GM12878 (cell line): ENCODE measurements at regions not wholly inside any gene's neighbourhood (a gene's known extent, or its start where the extent isn't known, plus 50 kb on each side); places are given as distances from the start of the nearest gene placed in this dataset.

Experiments used
- ATAC-seq: fragments of 200-7000 bp; cut with Tn5 transposase; 3 replicates; pipeline ENCODE4 v1.9.1; 2020; ENCODE audit warnings: mild to moderate bottlenecking, moderate library complexity
- BruUV-seq: library from RNA; stranded (reverse); fragments of 400-500 nt; replicated peaks from 2 replicates; lab custom pipeline; 2021; lab: Mats Ljungman, UMichigan
- CTCF ChIA-PET: fragments of 300-600 bp; sonication (Branson Sonifier 250); formaldehyde crosslinking; extraction: SDS; loops from one replicate; lab custom pipeline; 2021; ENCODE audit warnings: inconsistent platforms; lab: Yijun Ruan, JAX
- POLR2A ChIA-PET: fragments of 350-600 bp; formaldehyde crosslinking; extraction: SDS; loops from one replicate; lab custom pipeline; 2021; ENCODE audit warnings: inconsistent platforms; lab: Charles Lee
- RAD21 ChIA-PET: fragments of 300-600 bp; sonication (Branson Sonifier 250); formaldehyde crosslinking; loops from one replicate; lab custom pipeline; 2023; ENCODE audit warnings: antibody characterized with exemption; ENCODE audit not compliant: unreplicated experiment; lab: Charles Lee
- SMC1A ChIA-PET: fragments of 300-600 bp; sonication (Branson Sonifier 250); formaldehyde crosslinking; loops from one replicate; lab custom pipeline; 2023; ENCODE audit not compliant: unreplicated experiment, uncharacterized antibody; lab: Charles Lee
- DNase-seq: peaks from one replicate; pipeline ENCODE4 v3.0.0-alpha.2; 2011; ENCODE audit warnings: low read depth, low spot score
- FAIRE-seq: peaks from 3 replicates; lab custom pipeline; 2011; peaks lifted over from hg19 to GRCh38; lab: Jason Lieb, UNC
- H2AFZ ChIP-seq: 2 replicates; pipeline ENCODE4 v1.6.0; 2011; ENCODE audit warnings: low read depth, low read length, control low read depth; ENCODE audit not compliant: control insufficient read depth
- H3K27ac ChIP-seq: 2 replicates; pipeline ENCODE4 v1.5.1; 2011; ENCODE audit warnings: control low read depth; ENCODE audit not compliant: control insufficient read depth, insufficient read depth
- H3K27me3 ChIP-seq, 2 experiments: replicated peaks in 1 of 2; 2 replicates each; pipeline versions ENCODE4 v1.6.0 to v1.6.1; 2011; ENCODE audit warnings: low read length in 1 of 2; ENCODE audit not compliant: control insufficient read depth in 2 of 2, insufficient read depth in 2 of 2
- H3K36me3 ChIP-seq, 2 experiments: 2 replicates each; pipeline ENCODE4 v1.5.1; 2011; ENCODE audit warnings: low read length in 1 of 2; ENCODE audit not compliant: control insufficient read depth in 2 of 2, insufficient read depth in 2 of 2
- H3K4me1 ChIP-seq: 2 replicates; pipeline ENCODE4 v1.6.1; 2011; ENCODE audit warnings: mild to moderate bottlenecking, low read length, moderate library complexity, mixed read lengths; ENCODE audit not compliant: control insufficient read depth, insufficient read depth
- H3K4me2 ChIP-seq: 2 replicates; pipeline ENCODE4 v1.6.0; 2011; ENCODE audit warnings: control low read depth; ENCODE audit not compliant: control insufficient read depth, insufficient read depth
- H3K4me3 ChIP-seq: fragments of 200-600 bp; sonication (generic); 2 replicates; pipeline ENCODE4 v1.5.1; 2016
- H3K79me2 ChIP-seq: 2 replicates; pipeline ENCODE4 v1.6.0; 2011; ENCODE audit warnings: low read length; ENCODE audit not compliant: control insufficient read depth, insufficient read depth
- H3K9ac ChIP-seq: 2 replicates; pipeline ENCODE4 v1.8.0; 2011; ENCODE audit warnings: low read length, control low read depth, mixed read lengths; ENCODE audit not compliant: control insufficient read depth, insufficient read depth
- H3K9me3 ChIP-seq: replicated peaks from 3 replicates; pipeline ENCODE4 v1.5.1; 2011; ENCODE audit warnings: mild to moderate bottlenecking, low read length; ENCODE audit not compliant: control insufficient read depth, insufficient read depth
- H4K20me1 ChIP-seq: 2 replicates; pipeline ENCODE4 v1.6.0; 2011; ENCODE audit not compliant: control insufficient read depth, insufficient read depth
- BACH1 ChIP-seq: fragments of 450-650 bp; IDR thresholded peaks from 2 replicates; pipeline ENCODE4 v1.6.1; 2017; ENCODE audit warnings: mild to moderate bottlenecking, borderline replicate concordance
- CBX3 ChIP-seq: fragments of 200-600 bp; sonication (generic); IDR thresholded peaks from 2 replicates; pipeline ENCODE4 v1.6.1; 2016; ENCODE audit warnings: low read depth, borderline replicate concordance
- CREM ChIP-seq: IDR thresholded peaks from 2 replicates; pipeline ENCODE4 v1.6.1; 2014; ENCODE audit warnings: antibody characterized with exemption, low read depth
- DPF2 ChIP-seq: fragments of 450-650 bp; IDR thresholded peaks from 2 replicates; pipeline ENCODE4 v1.6.1; 2017; ENCODE audit warnings: mild to moderate bottlenecking
- EED ChIP-seq: sonication (generic); IDR thresholded peaks from 2 replicates; pipeline ENCODE4 v1.6.1; 2016; ENCODE audit warnings: antibody characterized with exemption, low read depth
- NBN ChIP-seq: fragments of 450-650 bp; IDR thresholded peaks from 2 replicates; pipeline ENCODE4 v1.6.1; 2016
- NR2F1 ChIP-seq: fragments of 450-650 bp; conservative IDR thresholded peaks from 2 replicates; pipeline ENCODE4 v1.6.1; 2017; ENCODE audit warnings: mild to moderate bottlenecking
- POLR2AphosphoS2 ChIP-seq: IDR thresholded peaks from 2 replicates; pipeline ENCODE4 v1.6.1; 2011; ENCODE audit warnings: low read depth, mild to moderate bottlenecking, low read length, improper control_type of control experiment, moderate library complexity
- POLR2AphosphoS5 ChIP-seq: IDR thresholded peaks from 2 replicates; pipeline ENCODE4 v1.6.1; 2011; ENCODE audit warnings: mild to moderate bottlenecking, low read length, inconsistent platforms
- SREBF2 ChIP-seq: IDR thresholded peaks from 2 replicates; pipeline ENCODE4 v1.6.1; 2012; ENCODE audit warnings: mild to moderate bottlenecking, low read length
- STAT3 ChIP-seq: IDR thresholded peaks from 2 replicates; pipeline ENCODE4 v1.6.1; 2011; ENCODE audit warnings: low read depth, low read length, improper control_type of control experiment
- TAF1 ChIP-seq: IDR thresholded peaks from 2 replicates; pipeline ENCODE4 v1.6.1; 2011; ENCODE audit warnings: mild to moderate bottlenecking, low read depth, low read length, borderline replicate concordance
- TCF12 ChIP-seq: IDR thresholded peaks from 2 replicates; pipeline ENCODE4 v1.6.1; 2011; ENCODE audit warnings: low read depth, mild to moderate bottlenecking, low read length
- ZNF592 ChIP-seq: fragments of 450-650 bp; IDR thresholded peaks from 2 replicates; pipeline ENCODE4 v1.6.1; 2017; ENCODE audit warnings: mild to moderate bottlenecking, moderate library complexity
- WGBS: methylation state at CpG from one replicate; pipeline ENCODE4 v1.1.6; 2016; ENCODE audit warnings: low lambda C conversion rate; ENCODE audit not compliant: insufficient replicate concordance, insufficient coverage; ENCODE audit errors: missing lambda C conversion rate; 5-methylcytosine and 5-hydroxymethylcytosine counted together
- in situ Hi-C: fragments of 300-500 bp; cut with MboI; formaldehyde crosslinking; loops from 9 replicates; pipeline ENCODE4 v1.14.3; 2018; ENCODE audit warnings: mixed read lengths
- intact Hi-C: fragments of 100-400 bp; cut with micrococcal nuclease; formaldehyde crosslinking; loops from one replicate; pipeline ENCODE4 v1.14.2; 2022; ENCODE audit not compliant: unreplicated experiment
- TF ChIP-seq, protein P1 (sequence below): fragments of 450-650 bp; IDR thresholded peaks from 2 replicates; pipeline ENCODE4 v1.6.1; 2016; ENCODE audit warnings: mild to moderate bottlenecking
- TF ChIP-seq, protein P2 (sequence below): fragments of 450-650 bp; IDR thresholded peaks from 2 replicates; pipeline ENCODE4 v1.6.1; 2018; ENCODE audit warnings: borderline replicate concordance, mild to moderate bottlenecking; ENCODE audit not compliant: partially characterized antibody

DNA sequence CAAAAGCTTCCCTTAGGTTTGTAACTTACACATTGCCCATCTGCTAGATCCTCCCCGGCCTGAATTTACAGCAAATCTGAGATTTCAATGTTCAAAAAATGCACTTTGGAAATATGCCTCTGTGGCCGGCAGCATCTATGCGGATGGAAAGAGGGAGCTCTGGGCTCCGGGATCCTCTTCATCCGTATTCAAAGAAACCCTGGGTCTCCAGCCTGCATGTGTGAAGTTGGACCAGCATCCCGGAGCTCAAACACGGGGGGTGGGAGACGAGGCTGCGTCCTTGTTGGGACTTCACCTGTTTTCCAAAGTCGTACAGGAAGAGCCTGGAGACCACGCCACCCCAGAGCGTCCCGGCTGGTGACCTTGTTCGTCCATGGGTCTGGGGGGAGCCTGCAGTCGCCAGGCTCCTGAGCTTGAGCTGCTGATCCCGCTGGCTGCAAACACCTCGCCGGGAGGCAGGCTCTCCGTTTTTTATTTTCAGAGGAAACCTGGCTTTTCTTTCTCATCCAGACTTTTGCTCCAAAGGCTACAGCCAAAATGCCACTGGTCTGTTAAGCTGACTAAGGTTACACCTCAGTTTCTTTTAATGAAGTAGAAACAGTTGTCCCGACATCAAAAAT lies 77.4 kb downstream of the PTGR3 start (continued):
- no peak for TF ChIP-seq ZNF592
- TF ChIP-seq TCF12 = no peak
- TF ChIP-seq NR2F1 = no peak

DNA sequence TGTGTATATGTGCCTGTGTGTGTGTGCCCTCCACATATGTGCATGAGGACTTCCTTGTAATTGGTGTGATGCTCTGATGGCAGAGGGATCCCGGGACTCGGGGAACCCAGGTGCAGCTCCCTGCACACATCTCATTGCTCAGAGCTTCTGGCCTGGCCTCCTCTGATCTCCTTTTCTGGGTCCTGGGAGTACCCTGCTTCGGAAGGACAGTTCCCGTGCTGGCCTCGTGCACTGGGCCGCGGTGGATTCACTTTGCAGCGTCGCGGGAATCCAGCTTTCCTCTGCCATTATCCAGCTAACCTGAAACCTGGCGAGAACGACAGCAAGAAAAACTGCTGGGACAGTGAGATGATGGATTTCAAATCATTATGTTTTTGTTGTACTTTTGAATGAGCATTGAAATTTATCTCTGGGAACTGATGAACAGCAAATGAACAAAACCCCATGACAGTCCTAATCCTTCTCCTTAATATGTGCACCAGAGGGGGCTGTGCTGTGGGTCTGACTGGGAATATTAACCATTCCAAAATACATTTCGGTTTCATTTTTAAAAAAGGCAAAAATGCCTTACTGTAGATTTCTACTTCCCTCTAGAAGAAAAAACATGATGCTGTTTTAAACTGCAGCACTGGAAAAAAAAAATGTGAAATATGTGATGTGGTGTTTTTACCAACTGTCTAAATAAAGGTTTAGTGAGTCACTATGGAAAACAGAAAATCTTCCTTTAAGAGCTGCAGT lies 78.2 kb downstream of the PTGR3 start:
- Histone ChIP-seq H3K4me3 (no peak overlapping the region), H3K27ac (no peak overlapping the region), H3K79me2 (no peaks in the 10 kb centered on the region), H4K20me1 (no peaks in the 10 kb centered on the region), H3K4me2 (no peak overlapping the region), H2AFZ (no peak overlapping the region), H3K27me3 (no peaks in the 10 kb centered on the region), H3K36me3 (no peaks in the 10 kb centered on the region), H3K9ac (no peak overlapping the region), H3K9me3 (no peaks in the 10 kb centered on the region), H3K4me1 (no peaks in the 10 kb centered on the region)
- DNase-seq (no peak), ATAC-seq (no peak), FAIRE-seq (no peak)
- SMC1A ChIA-PET = interaction anchor here (0.6 to 0.9 kb wide), 3 partner anchors 54 to 696 kb away, joined by 3 read pairs; no protein-coding TSS in a partner anchor
- BruUV-seq = no TSS peak
- in situ Hi-C loops (no loop called here), intact Hi-C loops (no loop called here)
- CTCF ChIA-PET = no interaction called here
- WGBS = 86% methylated on average over 13 of the region's 13 CpGs
- RAD21 ChIA-PET = no interaction called here
- POLR2A ChIA-PET = no interaction called here
- TF ChIP-seq BACH1 = no peak
- TF ChIP-seq, protein P1, sequence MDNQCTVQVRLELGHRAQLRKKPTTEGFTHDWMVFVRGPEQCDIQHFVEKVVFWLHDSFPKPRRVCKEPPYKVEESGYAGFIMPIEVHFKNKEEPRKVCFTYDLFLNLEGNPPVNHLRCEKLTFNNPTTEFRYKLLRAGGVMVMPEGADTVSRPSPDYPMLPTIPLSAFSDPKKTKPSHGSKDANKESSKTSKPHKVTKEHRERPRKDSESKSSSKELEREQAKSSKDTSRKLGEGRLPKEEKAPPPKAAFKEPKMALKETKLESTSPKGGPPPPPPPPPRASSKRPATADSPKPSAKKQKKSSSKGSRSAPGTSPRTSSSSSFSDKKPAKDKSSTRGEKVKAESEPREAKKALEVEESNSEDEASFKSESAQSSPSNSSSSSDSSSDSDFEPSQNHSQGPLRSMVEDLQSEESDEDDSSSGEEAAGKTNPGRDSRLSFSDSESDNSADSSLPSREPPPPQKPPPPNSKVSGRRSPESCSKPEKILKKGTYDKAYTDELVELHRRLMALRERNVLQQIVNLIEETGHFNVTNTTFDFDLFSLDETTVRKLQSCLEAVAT = no peak
- no peak for TF ChIP-seq POLR2AphosphoS5
- TF ChIP-seq CREM = no peak
- no peak for TF ChIP-seq SREBF2
- no peak for TF ChIP-seq CBX3
- no peak for TF ChIP-seq DPF2
- TF ChIP-seq TAF1 = no peak
- TF ChIP-seq, protein P2, sequence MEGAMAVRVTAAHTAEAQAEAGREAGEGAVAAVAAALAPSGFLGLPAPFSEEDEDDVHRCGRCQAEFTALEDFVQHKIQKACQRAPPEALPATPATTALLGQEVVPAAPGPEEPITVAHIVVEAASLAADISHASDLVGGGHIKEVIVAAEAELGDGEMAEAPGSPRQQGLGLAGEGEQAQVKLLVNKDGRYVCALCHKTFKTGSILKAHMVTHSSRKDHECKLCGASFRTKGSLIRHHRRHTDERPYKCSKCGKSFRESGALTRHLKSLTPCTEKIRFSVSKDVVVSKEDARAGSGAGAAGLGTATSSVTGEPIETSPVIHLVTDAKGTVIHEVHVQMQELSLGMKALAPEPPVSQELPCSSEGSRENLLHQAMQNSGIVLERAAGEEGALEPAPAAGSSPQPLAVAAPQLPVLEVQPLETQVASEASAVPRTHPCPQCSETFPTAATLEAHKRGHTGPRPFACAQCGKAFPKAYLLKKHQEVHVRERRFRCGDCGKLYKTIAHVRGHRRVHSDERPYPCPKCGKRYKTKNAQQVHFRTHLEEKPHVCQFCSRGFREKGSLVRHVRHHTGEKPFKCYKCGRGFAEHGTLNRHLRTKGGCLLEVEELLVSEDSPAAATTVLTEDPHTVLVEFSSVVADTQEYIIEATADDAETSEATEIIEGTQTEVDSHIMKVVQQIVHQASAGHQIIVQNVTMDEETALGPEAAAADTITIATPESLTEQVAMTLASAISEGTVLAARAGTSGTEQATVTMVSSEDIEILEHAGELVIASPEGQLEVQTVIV = no peak
- no peak for TF ChIP-seq POLR2AphosphoS2
- no peak for TF ChIP-seq STAT3
- TF ChIP-seq EED = no peak
- TF ChIP-seq NBN = no peak
